SK-N-SH (cell line): ENCODE measurements at regions not wholly inside any gene's neighbourhood (a gene's known extent, or its start where the extent isn't known, plus 50 kb on each side); places are given as distances from the start of the nearest gene placed in this dataset.
A peak's percentile ranks its signal among the peaks of the same experiment; 100 is the strongest.

Experiments
- CTCF ChIA-PET: fragments of 300-600, 350-600 bp; formaldehyde crosslinking; extraction: SDS; loops from one replicate; lab custom pipeline; 2021; lab: Yijun Ruan, JAX
- POLR2A ChIA-PET: fragments of 350-600 bp; sonication (Branson Sonifier 250); formaldehyde crosslinking; extraction: SDS; loops from one replicate; lab custom pipeline; 2020; ENCODE audit warnings: antibody characterized with exemption, inconsistent platforms; lab: Yijun Ruan, JAX
- DNase-seq: peaks from one replicate; pipeline ENCODE4 v3.0.0; 2012
- H2AFZ ChIP-seq: fragments of 200-600 bp; sonication (generic); 2 replicates; pipeline ENCODE4 v1.8.1; 2016; ENCODE audit warnings: antibody characterized with exemption, mild to moderate bottlenecking, low read depth
- H3F3A ChIP-seq: fragments of 200-600 bp; sonication (generic); replicated peaks from 2 replicates; pipeline ENCODE3; 2016; ENCODE audit warnings: antibody characterized with exemption, mild to moderate bottlenecking; ENCODE audit not compliant: insufficient read depth
- H3K27ac ChIP-seq, 2 experiments: fragments of 200-500 bp in 1 of 2; fragments of 200-600 bp in 1 of 2; sonication (Bioruptor generic) in 1 of 2; sonication (generic), shearing (Covaris generic) in 1 of 2; 2 replicates each; pipeline versions ENCODE4 v1.5.1 to v1.6.1; 2014 to 2016; ENCODE audit warnings: low read depth in 2 of 2, inconsistent platforms in 1 of 2, low read length in 1 of 2, mild to moderate bottlenecking in 1 of 2, mixed read lengths in 1 of 2
- H3K27me3 ChIP-seq: fragments of 200-600 bp; sonication (generic), shearing (Covaris generic); 2 replicates; pipeline ENCODE4 v1.6.1; 2016; ENCODE audit warnings: mixed run types; ENCODE audit not compliant: insufficient read depth
- H3K36me3 ChIP-seq, 2 experiments: fragments of 200-500 bp in 1 of 2; fragments of 200-600 bp in 1 of 2; sonication (Bioruptor generic) in 1 of 2; sonication (generic) in 1 of 2; replicated peaks in 1 of 2; 2 replicates each; pipeline versions ENCODE3 to v1.5.1; 2014 to 2016; ENCODE audit warnings: low read length in 1 of 2, mild to moderate bottlenecking in 1 of 2; ENCODE audit not compliant: insufficient read depth in 2 of 2, control insufficient read depth in 1 of 2
- H3K4me1 ChIP-seq, 2 experiments: fragments of 200-500 bp in 1 of 2; fragments of 200-600 bp in 1 of 2; sonication (Bioruptor generic) in 1 of 2; sonication (generic), shearing (Covaris generic) in 1 of 2; 2 replicates each; pipeline versions ENCODE4 v1.5.1 to v1.6.1; 2014 to 2016; ENCODE audit warnings: low read depth in 1 of 2, low read length in 1 of 2, mixed run types in 1 of 2; ENCODE audit not compliant: insufficient read depth in 2 of 2, control insufficient read depth in 1 of 2
- H3K4me2 ChIP-seq: fragments of 200-600 bp; sonication (generic), shearing (Covaris generic); 2 replicates; pipeline ENCODE4 v1.6.1; 2017; ENCODE audit warnings: mixed run types
- H3K4me3 ChIP-seq, 2 experiments: fragments of 200-500 bp in 1 of 2; fragments of 200-600 bp in 1 of 2; sonication (Bioruptor generic) in 1 of 2; sonication (generic), shearing (Covaris generic) in 1 of 2; 2 replicates each; pipeline versions ENCODE4 v1.5.1 to v1.8.1; 2014 to 2016; ENCODE audit warnings: low read depth in 2 of 2, inconsistent platforms in 1 of 2, low read length in 1 of 2, mild to moderate bottlenecking in 1 of 2, mixed read lengths in 1 of 2, moderate library complexity in 1 of 2
- H3K79me2 ChIP-seq: fragments of 200-600 bp; sonication (generic); 2 replicates; pipeline ENCODE4 v1.8.1; 2017; ENCODE audit warnings: mild to moderate bottlenecking; ENCODE audit not compliant: insufficient read depth
- H3K9ac ChIP-seq: fragments of 200-600 bp; sonication (generic); 2 replicates; pipeline ENCODE4 v1.6.1; 2017; ENCODE audit warnings: mixed run types
- H3K9me2 ChIP-seq: fragments of 200-600 bp; sonication (generic); 2 replicates; pipeline ENCODE4 v1.6.1; 2017; ENCODE audit warnings: mixed run types
- H3K9me3 ChIP-seq: fragments of 200-600 bp; sonication (generic); 2 replicates; pipeline ENCODE4 v1.6.1; 2017; ENCODE audit warnings: mixed run types, mild to moderate bottlenecking, moderate library complexity
- H4K20me1 ChIP-seq: fragments of 200-600 bp; sonication (generic); 2 replicates; pipeline ENCODE4 v1.6.1; 2017; ENCODE audit warnings: mild to moderate bottlenecking, mixed run types; ENCODE audit not compliant: insufficient read depth
- CHD2 ChIP-seq: fragments of 150-350 bp; IDR thresholded peaks from 2 replicates; pipeline ENCODE4 v1.6.1; 2018; ENCODE audit warnings: low read length; ENCODE audit not compliant: partially characterized antibody
- ELF1 ChIP-seq: IDR thresholded peaks from 2 replicates; pipeline ENCODE4 v1.4.0; 2012
- FOSL2 ChIP-seq: IDR thresholded peaks from 2 replicates; pipeline ENCODE4 v1.4.0; 2012; ENCODE audit warnings: low read depth, mild to moderate bottlenecking, moderate library complexity, borderline replicate concordance
- FOXJ3 ChIP-seq: sonication (generic); formaldehyde crosslinking; IDR thresholded peaks from 2 replicates; pipeline ENCODE4 v1.5.1; 2020; ENCODE audit warnings: mild to moderate bottlenecking, missing genetic modification reagents
- GATA2 ChIP-seq: sonication (generic); formaldehyde crosslinking; IDR thresholded peaks from 2 replicates; pipeline ENCODE4 v1.5.0; 2020; ENCODE audit warnings: mild to moderate bottlenecking, missing genetic modification reagents
- JUND ChIP-seq: IDR thresholded peaks from 2 replicates; pipeline ENCODE4 v1.4.0; 2012
- MEF2A ChIP-seq: IDR thresholded peaks from 2 replicates; pipeline ENCODE4 v1.4.0; 2012; ENCODE audit warnings: low read depth, borderline replicate concordance
- NFIC ChIP-seq: IDR thresholded peaks from 2 replicates; pipeline ENCODE4 v1.4.0; 2012; ENCODE audit warnings: borderline replicate concordance
- NRF1 ChIP-seq: IDR thresholded peaks from 2 replicates; pipeline ENCODE4 v1.6.1; 2012; ENCODE audit warnings: low read depth, mild to moderate bottlenecking, low read length
- RCOR1 ChIP-seq: fragments of 150-350 bp; IDR thresholded peaks from 2 replicates; pipeline ENCODE4 v1.6.1; 2017; ENCODE audit warnings: antibody characterized with exemption, low read length
- RFX5 ChIP-seq: IDR thresholded peaks from 2 replicates; pipeline ENCODE4 v1.6.1; 2012; ENCODE audit warnings: mild to moderate bottlenecking, improper control_type of control experiment, low read length
- RXRA ChIP-seq: IDR thresholded peaks from 2 replicates; pipeline ENCODE4 v1.4.0; 2012; ENCODE audit warnings: low read depth, mild to moderate bottlenecking, borderline replicate concordance
- SIN3A ChIP-seq: IDR thresholded peaks from 2 replicates; pipeline ENCODE4 v1.6.1; 2012; ENCODE audit warnings: low read depth, mild to moderate bottlenecking, low read length, moderate library complexity, borderline replicate concordance
- SMC3 ChIP-seq: IDR thresholded peaks from 2 replicates; pipeline ENCODE4 v1.6.1; 2012; ENCODE audit warnings: low read depth, low read length, improper control_type of control experiment
- TCF12 ChIP-seq: IDR thresholded peaks from 2 replicates; pipeline ENCODE4 v1.4.0; 2012
- TEAD4 ChIP-seq: IDR thresholded peaks from 2 replicates; pipeline ENCODE4 v1.4.0; 2012; ENCODE audit warnings: mild to moderate bottlenecking, borderline replicate concordance; ENCODE audit not compliant: insufficient read depth
- YY1 ChIP-seq: IDR thresholded peaks from 2 replicates; pipeline ENCODE4 v1.4.0; 2012; ENCODE audit warnings: low read depth, mild to moderate bottlenecking
- WGBS: methylation state at CpG from one replicate; pipeline ENCODE4 v1.1.6; 2017; ENCODE audit warnings: low lambda C conversion rate; 5-methylcytosine and 5-hydroxymethylcytosine counted together
- TF ChIP-seq, protein P1 (sequence below): fragments of 200-600 bp; sonication (generic); IDR thresholded peaks from 2 replicates; pipeline ENCODE4 v1.6.1; 2017; ENCODE audit warnings: antibody characterized with exemption, mild to moderate bottlenecking, moderate library complexity
- TF ChIP-seq, protein P2 (sequence below): IDR thresholded peaks from 2 replicates; pipeline ENCODE4 v1.4.0; 2012; ENCODE audit warnings: low read depth
- TF ChIP-seq, protein P3 (sequence below): IDR thresholded peaks from 2 replicates; pipeline ENCODE4 v1.6.1; 2012; ENCODE audit warnings: mild to moderate bottlenecking, low read depth, low read length, moderate library complexity
- TF ChIP-seq, protein P4 (sequence below): IDR thresholded peaks from 2 replicates; pipeline ENCODE4 v1.4.0; 2012; ENCODE audit warnings: low read depth, borderline replicate concordance
- TF ChIP-seq, protein P5 (sequence below): IDR thresholded peaks from 2 replicates; pipeline ENCODE4; 2012
- TF ChIP-seq, protein P6 (sequence below): fragments of 150-350 bp; IDR thresholded peaks from 2 replicates; pipeline ENCODE4 v1.6.1; 2016; ENCODE audit warnings: mild to moderate bottlenecking, low read depth, low read length

DNA sequence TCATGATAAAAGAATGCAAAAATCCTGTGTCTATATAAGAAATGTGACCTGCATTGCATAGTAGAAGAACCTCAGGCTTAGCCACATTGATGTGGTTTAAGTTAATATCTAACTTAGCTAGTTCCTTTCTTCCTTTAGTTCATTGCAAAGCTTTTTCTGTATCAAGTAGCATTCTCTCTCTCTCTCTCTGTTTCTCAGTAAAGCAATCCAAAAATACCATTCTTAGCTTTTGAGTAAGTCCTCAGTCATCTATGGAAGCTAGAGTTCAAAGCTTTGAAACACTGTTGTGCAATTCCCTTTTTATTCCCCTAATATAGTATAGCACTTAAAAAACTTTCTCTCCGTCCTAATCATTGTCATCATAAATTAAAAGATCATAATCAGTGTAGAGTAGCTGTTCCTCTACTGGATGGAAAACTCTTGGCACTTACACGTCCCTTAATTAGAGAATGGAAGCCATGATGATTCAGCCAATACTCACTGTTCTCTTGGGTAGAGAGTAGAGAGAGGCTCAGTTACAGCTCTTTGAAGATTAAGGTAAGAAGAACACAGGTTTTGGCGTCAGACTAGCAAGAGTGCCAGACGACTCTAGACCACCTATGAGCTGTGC, 350.3 kb upstream of the LYPLAL1 start:
- H3K36me3 ChIP-seq: no peaks in the 10 kb centered on the region
- no peaks in the 10 kb centered on the region for H3K9me2 ChIP-seq
- peak overlapping the region; percentile 29 to 37; a peak in 3 of 4 replicates for H3K27ac ChIP-seq
- H3K4me1 ChIP-seq: no peaks in the 10 kb centered on the region; a peak in 1 of 4 replicates
- no peaks in the 10 kb centered on the region for H3K79me2 ChIP-seq
- POLR2A ChIA-PET: no interaction called here
- no peaks in the 10 kb centered on the region for H3K27me3 ChIP-seq
- no peak overlapping the region for H3K4me3 ChIP-seq
- no peaks in the 10 kb centered on the region for H4K20me1 ChIP-seq
- no peak overlapping the region for H2AFZ ChIP-seq
- CTCF ChIA-PET: no interaction called here
- no peak overlapping the region for H3K9ac ChIP-seq
- no peaks in the 10 kb centered on the region for H3K9me3 ChIP-seq
- DNase-seq: no peak
- no peaks in the 10 kb centered on the region for H3F3A ChIP-seq
- no peak overlapping the region for H3K4me2 ChIP-seq
- 40% methylated on average over 4 of the region's 4 CpGs for WGBS
- TF ChIP-seq, protein P1, sequence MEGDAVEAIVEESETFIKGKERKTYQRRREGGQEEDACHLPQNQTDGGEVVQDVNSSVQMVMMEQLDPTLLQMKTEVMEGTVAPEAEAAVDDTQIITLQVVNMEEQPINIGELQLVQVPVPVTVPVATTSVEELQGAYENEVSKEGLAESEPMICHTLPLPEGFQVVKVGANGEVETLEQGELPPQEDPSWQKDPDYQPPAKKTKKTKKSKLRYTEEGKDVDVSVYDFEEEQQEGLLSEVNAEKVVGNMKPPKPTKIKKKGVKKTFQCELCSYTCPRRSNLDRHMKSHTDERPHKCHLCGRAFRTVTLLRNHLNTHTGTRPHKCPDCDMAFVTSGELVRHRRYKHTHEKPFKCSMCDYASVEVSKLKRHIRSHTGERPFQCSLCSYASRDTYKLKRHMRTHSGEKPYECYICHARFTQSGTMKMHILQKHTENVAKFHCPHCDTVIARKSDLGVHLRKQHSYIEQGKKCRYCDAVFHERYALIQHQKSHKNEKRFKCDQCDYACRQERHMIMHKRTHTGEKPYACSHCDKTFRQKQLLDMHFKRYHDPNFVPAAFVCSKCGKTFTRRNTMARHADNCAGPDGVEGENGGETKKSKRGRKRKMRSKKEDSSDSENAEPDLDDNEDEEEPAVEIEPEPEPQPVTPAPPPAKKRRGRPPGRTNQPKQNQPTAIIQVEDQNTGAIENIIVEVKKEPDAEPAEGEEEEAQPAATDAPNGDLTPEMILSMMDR: no peak
- TF ChIP-seq NRF1: no peak
- TF ChIP-seq, protein P2, sequence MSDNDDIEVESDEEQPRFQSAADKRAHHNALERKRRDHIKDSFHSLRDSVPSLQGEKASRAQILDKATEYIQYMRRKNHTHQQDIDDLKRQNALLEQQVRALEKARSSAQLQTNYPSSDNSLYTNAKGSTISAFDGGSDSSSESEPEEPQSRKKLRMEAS: 0 out of 2 replicates have a peak, but pooled peaks have one; percentile 25
- no peak for TF ChIP-seq FOXJ3 (CRISPR knock-in tag)
- TF ChIP-seq SIN3A: no peak
- peak; percentile 28; the same call in 1 of the 2 replicates for TF ChIP-seq TEAD4
- TF ChIP-seq JUND: 0 out of 2 replicates have a peak, but pooled peaks have one; percentile 24
- peak; percentile 35; the same call in 1 of the 2 replicates for TF ChIP-seq NFIC
- TF ChIP-seq YY1: peak; percentile 37; the same call in 1 of the 2 replicates
- TF ChIP-seq, protein P3, sequence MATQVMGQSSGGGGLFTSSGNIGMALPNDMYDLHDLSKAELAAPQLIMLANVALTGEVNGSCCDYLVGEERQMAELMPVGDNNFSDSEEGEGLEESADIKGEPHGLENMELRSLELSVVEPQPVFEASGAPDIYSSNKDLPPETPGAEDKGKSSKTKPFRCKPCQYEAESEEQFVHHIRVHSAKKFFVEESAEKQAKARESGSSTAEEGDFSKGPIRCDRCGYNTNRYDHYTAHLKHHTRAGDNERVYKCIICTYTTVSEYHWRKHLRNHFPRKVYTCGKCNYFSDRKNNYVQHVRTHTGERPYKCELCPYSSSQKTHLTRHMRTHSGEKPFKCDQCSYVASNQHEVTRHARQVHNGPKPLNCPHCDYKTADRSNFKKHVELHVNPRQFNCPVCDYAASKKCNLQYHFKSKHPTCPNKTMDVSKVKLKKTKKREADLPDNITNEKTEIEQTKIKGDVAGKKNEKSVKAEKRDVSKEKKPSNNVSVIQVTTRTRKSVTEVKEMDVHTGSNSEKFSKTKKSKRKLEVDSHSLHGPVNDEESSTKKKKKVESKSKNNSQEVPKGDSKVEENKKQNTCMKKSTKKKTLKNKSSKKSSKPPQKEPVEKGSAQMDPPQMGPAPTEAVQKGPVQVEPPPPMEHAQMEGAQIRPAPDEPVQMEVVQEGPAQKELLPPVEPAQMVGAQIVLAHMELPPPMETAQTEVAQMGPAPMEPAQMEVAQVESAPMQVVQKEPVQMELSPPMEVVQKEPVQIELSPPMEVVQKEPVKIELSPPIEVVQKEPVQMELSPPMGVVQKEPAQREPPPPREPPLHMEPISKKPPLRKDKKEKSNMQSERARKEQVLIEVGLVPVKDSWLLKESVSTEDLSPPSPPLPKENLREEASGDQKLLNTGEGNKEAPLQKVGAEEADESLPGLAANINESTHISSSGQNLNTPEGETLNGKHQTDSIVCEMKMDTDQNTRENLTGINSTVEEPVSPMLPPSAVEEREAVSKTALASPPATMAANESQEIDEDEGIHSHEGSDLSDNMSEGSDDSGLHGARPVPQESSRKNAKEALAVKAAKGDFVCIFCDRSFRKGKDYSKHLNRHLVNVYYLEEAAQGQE: no peak
- TF ChIP-seq, protein P4, sequence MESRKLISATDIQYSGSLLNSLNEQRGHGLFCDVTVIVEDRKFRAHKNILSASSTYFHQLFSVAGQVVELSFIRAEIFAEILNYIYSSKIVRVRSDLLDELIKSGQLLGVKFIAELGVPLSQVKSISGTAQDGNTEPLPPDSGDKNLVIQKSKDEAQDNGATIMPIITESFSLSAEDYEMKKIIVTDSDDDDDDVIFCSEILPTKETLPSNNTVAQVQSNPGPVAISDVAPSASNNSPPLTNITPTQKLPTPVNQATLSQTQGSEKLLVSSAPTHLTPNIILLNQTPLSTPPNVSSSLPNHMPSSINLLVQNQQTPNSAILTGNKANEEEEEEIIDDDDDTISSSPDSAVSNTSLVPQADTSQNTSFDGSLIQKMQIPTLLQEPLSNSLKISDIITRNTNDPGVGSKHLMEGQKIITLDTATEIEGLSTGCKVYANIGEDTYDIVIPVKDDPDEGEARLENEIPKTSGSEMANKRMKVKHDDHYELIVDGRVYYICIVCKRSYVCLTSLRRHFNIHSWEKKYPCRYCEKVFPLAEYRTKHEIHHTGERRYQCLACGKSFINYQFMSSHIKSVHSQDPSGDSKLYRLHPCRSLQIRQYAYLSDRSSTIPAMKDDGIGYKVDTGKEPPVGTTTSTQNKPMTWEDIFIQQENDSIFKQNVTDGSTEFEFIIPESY: no peak
- TF ChIP-seq ELF1: no peak
- peak; percentile 34; the same call in 1 of the 2 replicates for TF ChIP-seq MEF2A
- no peak for TF ChIP-seq RCOR1
- TF ChIP-seq TCF12: peak; percentile 38; the same call in 1 of the 2 replicates
- TF ChIP-seq SMC3: no peak; the same call in 1 of the 2 replicates
- TF ChIP-seq, protein P5, sequence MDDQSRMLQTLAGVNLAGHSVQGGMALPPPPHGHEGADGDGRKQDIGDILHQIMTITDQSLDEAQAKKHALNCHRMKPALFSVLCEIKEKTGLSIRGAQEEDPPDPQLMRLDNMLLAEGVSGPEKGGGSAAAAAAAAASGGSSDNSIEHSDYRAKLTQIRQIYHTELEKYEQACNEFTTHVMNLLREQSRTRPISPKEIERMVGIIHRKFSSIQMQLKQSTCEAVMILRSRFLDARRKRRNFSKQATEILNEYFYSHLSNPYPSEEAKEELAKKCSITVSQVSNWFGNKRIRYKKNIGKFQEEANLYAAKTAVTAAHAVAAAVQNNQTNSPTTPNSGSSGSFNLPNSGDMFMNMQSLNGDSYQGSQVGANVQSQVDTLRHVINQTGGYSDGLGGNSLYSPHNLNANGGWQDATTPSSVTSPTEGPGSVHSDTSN: peak; percentile 72
- no peak for TF ChIP-seq RFX5
- TF ChIP-seq, protein P6, sequence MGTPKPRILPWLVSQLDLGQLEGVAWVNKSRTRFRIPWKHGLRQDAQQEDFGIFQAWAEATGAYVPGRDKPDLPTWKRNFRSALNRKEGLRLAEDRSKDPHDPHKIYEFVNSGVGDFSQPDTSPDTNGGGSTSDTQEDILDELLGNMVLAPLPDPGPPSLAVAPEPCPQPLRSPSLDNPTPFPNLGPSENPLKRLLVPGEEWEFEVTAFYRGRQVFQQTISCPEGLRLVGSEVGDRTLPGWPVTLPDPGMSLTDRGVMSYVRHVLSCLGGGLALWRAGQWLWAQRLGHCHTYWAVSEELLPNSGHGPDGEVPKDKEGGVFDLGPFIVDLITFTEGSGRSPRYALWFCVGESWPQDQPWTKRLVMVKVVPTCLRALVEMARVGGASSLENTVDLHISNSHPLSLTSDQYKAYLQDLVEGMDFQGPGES: no peak
- TF ChIP-seq FOSL2: peak; percentile 40; the same call in 1 of the 2 replicates
- no peak for TF ChIP-seq CHD2
- TF ChIP-seq GATA2 (CRISPR knock-in tag): no peak
- TF ChIP-seq RXRA: 0 out of 2 replicates have a peak, but pooled peaks have one; percentile 15
